Heart left ventricle (tissue), 13 donors: ENCODE measurements at regions not wholly inside any gene's neighbourhood (a gene's known extent, or its start where the extent isn't known, plus 50 kb on each side); places are given as distances from the start of the nearest gene placed in this dataset.

Experiments
- POLR2A ChIP-seq, 2 donors: fragments of 450-650 bp; IDR thresholded peaks; one replicate each; pipeline ENCODE4 v1.6.1; 2017; ENCODE audit warnings: antibody characterized with exemption in 2 of 2, mild to moderate bottlenecking in 2 of 2, moderate library complexity in 2 of 2
- TF ChIP-seq, protein P1 (sequence below), 12 donors: fragments of 200-600 bp; sonication (generic) in 4 of 12; IDR thresholded peaks; one replicate each; pipeline versions ENCODE4 v1.5.0 to v1.8.0; 2018 to 2022; ENCODE audit warnings: antibody characterized with exemption in 12 of 12, mild to moderate bottlenecking in 5 of 12
- donor health status: ischemic (EF 13 %, LVEDD 7.1; RV severe dilation, severe dysfunction).
- donor health status: DM: no; HTN: yes; CAD: no.
- donor health status: DM: no; HTN: no; CAD: no.
- donor health status: ischemic (EF 25% LVEDD 6.9; RV normal size, moderate dysfunction).
- donor health status: ischemic (EF 25% LVEDD 5.7; RV mildly dilated, moderate dysfunction).
- donor health status: ischemic (EF 35%, LVEDD 5.7; RV mildly dilated, moderate dysfunction).
- donor health status: nonischemic (EF 11% LVEDD 7.7; RV severe dilation, severe dysfunction).
- donor health status: DM: yes; HTN: yes; CAD: no.
- donor health status: PGD.
- donor health status: ischemic (EF 29% LVEDD 5.4; RV normal size, mild dysfunction).
- donor health status: nonischemic (EF 23%, LVEDD 6.1; RV moderate dilation, normal function).

DNA sequence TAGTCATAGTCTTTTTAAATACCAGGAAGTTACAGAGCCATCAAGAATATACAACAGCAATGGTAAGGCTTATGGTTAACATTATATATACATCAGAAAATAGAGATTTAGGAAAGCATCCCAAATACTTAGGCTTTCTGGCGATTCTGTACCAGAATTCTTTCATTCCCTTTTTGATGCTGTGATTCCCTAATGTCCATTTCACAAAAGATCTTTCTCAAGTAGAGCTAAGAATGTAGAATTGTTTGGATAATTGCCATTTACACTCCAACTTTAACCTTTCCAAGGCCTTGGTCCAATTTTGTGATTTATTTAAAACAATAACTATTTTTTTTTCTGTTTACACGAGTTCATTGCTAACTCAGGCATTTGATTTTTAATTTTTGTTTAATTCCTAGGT lies 422.2 kb downstream of the MTX2 start:
- TF ChIP-seq, protein P1, sequence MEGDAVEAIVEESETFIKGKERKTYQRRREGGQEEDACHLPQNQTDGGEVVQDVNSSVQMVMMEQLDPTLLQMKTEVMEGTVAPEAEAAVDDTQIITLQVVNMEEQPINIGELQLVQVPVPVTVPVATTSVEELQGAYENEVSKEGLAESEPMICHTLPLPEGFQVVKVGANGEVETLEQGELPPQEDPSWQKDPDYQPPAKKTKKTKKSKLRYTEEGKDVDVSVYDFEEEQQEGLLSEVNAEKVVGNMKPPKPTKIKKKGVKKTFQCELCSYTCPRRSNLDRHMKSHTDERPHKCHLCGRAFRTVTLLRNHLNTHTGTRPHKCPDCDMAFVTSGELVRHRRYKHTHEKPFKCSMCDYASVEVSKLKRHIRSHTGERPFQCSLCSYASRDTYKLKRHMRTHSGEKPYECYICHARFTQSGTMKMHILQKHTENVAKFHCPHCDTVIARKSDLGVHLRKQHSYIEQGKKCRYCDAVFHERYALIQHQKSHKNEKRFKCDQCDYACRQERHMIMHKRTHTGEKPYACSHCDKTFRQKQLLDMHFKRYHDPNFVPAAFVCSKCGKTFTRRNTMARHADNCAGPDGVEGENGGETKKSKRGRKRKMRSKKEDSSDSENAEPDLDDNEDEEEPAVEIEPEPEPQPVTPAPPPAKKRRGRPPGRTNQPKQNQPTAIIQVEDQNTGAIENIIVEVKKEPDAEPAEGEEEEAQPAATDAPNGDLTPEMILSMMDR (IDR thresholded peaks at IDR 0.05): no peak
- no peak for TF ChIP-seq POLR2A (IDR thresholded peaks at IDR 0.05)
